ENCODE measurements at regions not wholly inside any gene's neighbourhood (a gene's known extent, or its start where the extent isn't known, plus 50 kb on each side); places are given as distances from the start of the nearest gene placed in this dataset.

DNA sequence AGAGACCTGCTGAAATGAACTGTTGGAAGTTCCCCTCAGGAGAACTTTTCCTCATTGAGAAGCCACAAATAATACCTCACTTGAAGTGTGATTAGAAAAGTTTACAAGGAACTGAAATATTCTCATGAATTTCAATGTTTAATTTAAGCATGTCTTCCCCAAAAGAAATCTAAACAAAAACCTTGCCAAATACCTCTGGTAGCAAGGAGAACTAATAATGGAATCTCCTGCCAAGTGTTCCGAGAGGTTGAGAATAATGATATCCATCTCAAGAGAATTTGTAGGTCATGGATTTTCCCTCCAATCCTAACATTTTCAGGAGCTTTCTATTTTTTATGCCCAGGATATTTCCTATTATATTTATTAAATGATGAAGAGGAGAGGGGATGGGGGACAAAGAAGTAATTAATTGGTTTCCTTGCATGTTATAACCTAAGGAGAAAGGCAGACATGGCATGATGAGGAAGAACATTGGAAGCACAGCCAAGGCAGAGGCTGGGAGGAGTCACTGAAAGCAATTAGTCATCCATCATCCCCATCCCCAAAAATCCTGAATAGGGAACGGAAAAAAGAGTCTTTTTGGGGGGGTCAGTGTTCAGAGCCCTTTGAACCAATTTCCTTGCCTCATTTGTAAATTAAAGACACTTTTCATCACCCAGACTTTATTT, 93.6 kb upstream of the IL6 start:
- Histone ChIP-seq H3K27me3 (no peaks in the 10 kb centered on the region), H3K4me1 (peaks cover 0 to 26% (median 8%) of the 10 kb centered on the region in 12 donors), H3K36me3 (no peaks in the 10 kb centered on the region), H3K9me3 (no peaks in the 10 kb centered on the region), H3K27ac (no peak overlapping the region), H3K4me3 (no peak overlapping the region)
- DNase-seq (no peak), ATAC-seq (no peak)
- 49 to 65% (median 61%) methylated on average over 2 of the region's 2 CpGs for WGBS, 4 donors
- intact Hi-C loops (cut with DNase I) = no loop called here
- no peak for TF ChIP-seq POLR2A (IDR thresholded peaks at IDR 0.05)
- TF ChIP-seq, protein P1, sequence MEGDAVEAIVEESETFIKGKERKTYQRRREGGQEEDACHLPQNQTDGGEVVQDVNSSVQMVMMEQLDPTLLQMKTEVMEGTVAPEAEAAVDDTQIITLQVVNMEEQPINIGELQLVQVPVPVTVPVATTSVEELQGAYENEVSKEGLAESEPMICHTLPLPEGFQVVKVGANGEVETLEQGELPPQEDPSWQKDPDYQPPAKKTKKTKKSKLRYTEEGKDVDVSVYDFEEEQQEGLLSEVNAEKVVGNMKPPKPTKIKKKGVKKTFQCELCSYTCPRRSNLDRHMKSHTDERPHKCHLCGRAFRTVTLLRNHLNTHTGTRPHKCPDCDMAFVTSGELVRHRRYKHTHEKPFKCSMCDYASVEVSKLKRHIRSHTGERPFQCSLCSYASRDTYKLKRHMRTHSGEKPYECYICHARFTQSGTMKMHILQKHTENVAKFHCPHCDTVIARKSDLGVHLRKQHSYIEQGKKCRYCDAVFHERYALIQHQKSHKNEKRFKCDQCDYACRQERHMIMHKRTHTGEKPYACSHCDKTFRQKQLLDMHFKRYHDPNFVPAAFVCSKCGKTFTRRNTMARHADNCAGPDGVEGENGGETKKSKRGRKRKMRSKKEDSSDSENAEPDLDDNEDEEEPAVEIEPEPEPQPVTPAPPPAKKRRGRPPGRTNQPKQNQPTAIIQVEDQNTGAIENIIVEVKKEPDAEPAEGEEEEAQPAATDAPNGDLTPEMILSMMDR (IDR thresholded peaks at IDR 0.05) = no peak

DNA sequence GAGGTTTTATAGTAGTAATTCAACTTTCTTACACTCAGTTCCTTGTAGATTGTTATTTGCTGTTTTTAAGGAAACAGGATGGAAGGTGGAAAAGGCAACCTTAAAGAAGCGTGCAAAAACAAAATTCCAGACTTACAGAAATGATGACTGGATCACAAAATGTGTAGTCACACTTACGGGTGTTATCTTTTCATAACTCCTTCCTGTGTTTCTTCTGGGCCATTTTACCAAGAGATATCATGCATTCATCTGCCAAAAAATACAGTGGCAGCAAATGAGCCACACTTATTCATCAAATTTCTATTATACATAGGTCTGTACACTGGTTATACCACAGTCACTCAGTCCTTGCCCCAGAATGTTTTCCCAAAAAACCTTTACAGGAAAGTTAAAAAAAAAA, 94.3 kb upstream of the IL6 start:
- peaks cover 0 to 26% (median 8%) of the 10 kb centered on the region in 12 donors for H3K4me1 ChIP-seq
- WGBS, 4 donors = 42 to 55% (median 53%) methylated on average over 2 of the region's 2 CpGs

DNA sequence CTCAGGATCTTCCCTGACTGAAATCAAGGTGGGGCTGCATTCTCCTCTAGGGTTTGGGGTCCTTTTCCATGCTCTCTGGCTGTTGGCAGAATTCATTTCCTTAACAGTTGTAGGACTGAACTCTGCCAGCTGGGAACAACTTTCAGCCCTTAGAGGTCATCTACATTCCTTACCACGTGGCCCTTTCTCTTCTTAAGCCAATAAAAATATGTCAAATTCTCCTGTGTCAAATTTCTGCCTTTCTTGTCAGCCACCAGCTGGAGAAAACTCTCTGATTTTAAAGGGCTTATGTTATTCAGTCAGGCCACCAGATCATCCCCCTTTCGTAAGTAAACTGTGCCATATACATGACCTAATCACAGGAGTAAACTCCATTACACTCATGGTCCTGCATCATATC, 95.3 kb upstream of the IL6 start:
- Histone ChIP-seq H3K36me3 (no peaks in the 10 kb centered on the region), H3K9me3 (no peaks in the 10 kb centered on the region), H3K4me1 (peaks cover 0 to 26% (median 8%) of the 10 kb centered on the region in 12 donors), H3K27me3 (no peaks in the 10 kb centered on the region), H3K4me3 (no peak overlapping the region), H3K27ac (no peak overlapping the region)
- no peak for ATAC-seq
- 52 to 62% (median 54%) methylated on average over 2 of the region's 2 CpGs for WGBS, 4 donors
- no peak for DNase-seq
- intact Hi-C loops (cut with DNase I) = no loop called here
- TF ChIP-seq, protein P1 (IDR thresholded peaks at IDR 0.05) = no peak
- TF ChIP-seq POLR2A (IDR thresholded peaks at IDR 0.05) = no peak

More for the DNA sequence above, 94.3 kb upstream of the IL6 start:
- no peaks in the 10 kb centered on the region for H3K27me3 ChIP-seq
- no peak overlapping the region for H3K27ac ChIP-seq
- no peak for TF ChIP-seq POLR2A (IDR thresholded peaks at IDR 0.05)
- TF ChIP-seq, protein P1 (IDR thresholded peaks at IDR 0.05) = no peak
- H3K9me3 ChIP-seq = no peaks in the 10 kb centered on the region
- intact Hi-C loops (cut with DNase I) = no loop called here
- H3K36me3 ChIP-seq = no peaks in the 10 kb centered on the region
- DNase-seq = no peak
- ATAC-seq = no peak
- H3K4me3 ChIP-seq = no peak overlapping the region

DNA sequence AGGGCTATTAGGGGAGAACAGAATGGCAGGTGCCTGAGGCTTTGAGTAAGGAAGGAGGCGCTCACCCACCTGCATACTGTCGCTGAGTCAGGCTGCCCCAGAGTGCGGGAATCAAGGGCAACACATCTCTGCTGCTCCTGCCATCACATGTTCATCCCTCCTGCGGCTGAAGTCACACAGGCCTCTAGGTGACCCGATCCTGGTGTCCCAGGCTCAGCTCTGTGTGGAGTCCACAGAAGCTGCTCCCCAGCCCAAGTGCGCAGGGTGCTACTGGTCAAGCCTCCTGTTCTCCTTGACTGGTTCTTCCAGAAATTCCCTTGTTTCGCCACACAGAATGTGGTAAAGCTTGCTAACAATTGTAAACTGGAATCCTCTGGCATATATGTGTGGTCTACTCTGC, 96.9 kb upstream of the IL6 start:
- Histone ChIP-seq H3K27ac (no peak overlapping the region), H3K9me3 (no peaks in the 10 kb centered on the region), H3K4me3 (no peak overlapping the region), H3K36me3 (no peaks in the 10 kb centered on the region), H3K27me3 (no peaks in the 10 kb centered on the region), H3K4me1 (peaks cover 0 to 26% (median 7%) of the 10 kb centered on the region in 12 donors)
- WGBS, 4 donors = 95 to 100% (median 97%) methylated on average over 5 to 7 of the region's 7 CpGs
- ATAC-seq (no peak), DNase-seq (no peak)
- intact Hi-C loops (cut with DNase I) = no loop called here
- TF ChIP-seq, protein P1 (IDR thresholded peaks at IDR 0.05) = no peak
- TF ChIP-seq POLR2A (IDR thresholded peaks at IDR 0.05) = no peak
